K562 (cell line): ENCODE measurements at regions not wholly inside any gene's neighbourhood (a gene's known extent, or its start where the extent isn't known, plus 50 kb on each side); places are given as distances from the start of the nearest gene placed in this dataset.

Experiments
- ATAC-seq: fragments of 200-7000 bp; cut with Tn5 transposase; 3 replicates; pipeline ENCODE4 v1.9.1; 2020; ENCODE audit warnings: moderate library complexity
- BruUV-seq: library from RNA; stranded (reverse); fragments of 400-500 nt; replicated peaks from 2 replicates; lab custom pipeline; 2021; lab: Mats Ljungman, UMichigan
- CTCF ChIA-PET: fragments of 300-600 bp; formaldehyde crosslinking; extraction: SDS; loops from one replicate; lab custom pipeline; 2021; ENCODE audit warnings: low intra/inter-chr PET ratio; lab: Yijun Ruan, JAX
- POLR2A ChIA-PET: fragments of 300-600, 350-650 bp; sonication (Branson Sonifier 250); formaldehyde crosslinking; extraction: SDS; loops from one replicate; lab custom pipeline; 2021; ENCODE audit warnings: antibody characterized with exemption, inconsistent platforms; lab: Yijun Ruan, JAX
- DNase-seq, 4 experiments: peaks; one replicate each; pipeline versions ENCODE4 v3.0.0 to v3.0.0-alpha.2; 2011 to 2018; ENCODE audit warnings: low spot score in 3 of 4, mixed read lengths in 3 of 4; ENCODE audit errors: extremely low read depth in 1 of 4
- FAIRE-seq: peaks from 2 replicates; lab custom pipeline; 2011; peaks lifted over from hg19 to GRCh38; lab: Jason Lieb, UNC
- H2AFZ ChIP-seq: 2 replicates; pipeline ENCODE4 v1.6.0; 2011; ENCODE audit warnings: low read depth, low read length, control low read depth, inconsistent platforms
- H3K27ac ChIP-seq: fragments of 200-600 bp; 3 replicates; pipeline ENCODE4 v1.8.0; 2011; ENCODE audit warnings: low read depth, mild to moderate bottlenecking, control low read depth, inconsistent platforms, low read length, moderate library complexity, mixed read lengths; ENCODE audit errors: extremely low read depth
- H3K27me3 ChIP-seq, 2 experiments: fragments of 300-600 bp in 1 of 2; 2 replicates in 1 of 2; 3 replicates in 1 of 2; pipeline versions ENCODE4 v1.6.0 to v1.8.0; 2011; ENCODE audit warnings: inconsistent platforms in 2 of 2, low read length in 2 of 2, mild to moderate bottlenecking in 1 of 2, mixed read lengths in 1 of 2, moderate library complexity in 1 of 2; ENCODE audit not compliant: control insufficient read depth in 2 of 2, insufficient read depth in 2 of 2
- H3K36me3 ChIP-seq: fragments of 300-600 bp; 3 replicates; pipeline ENCODE4 v1.8.0; 2011; ENCODE audit warnings: mild to moderate bottlenecking, low read length, inconsistent platforms; ENCODE audit not compliant: control insufficient read depth, insufficient read depth
- H3K4me1 ChIP-seq, 2 experiments: fragments of 200-600 bp in 1 of 2; replicated peaks in 1 of 2; 2 replicates in 1 of 2; 3 replicates in 1 of 2; pipeline versions ENCODE4 v1.5.1 to v1.8.0; 2011; ENCODE audit warnings: inconsistent platforms in 2 of 2, low read length in 2 of 2, mild to moderate bottlenecking in 1 of 2, mixed read lengths in 1 of 2, moderate library complexity in 1 of 2; ENCODE audit not compliant: control insufficient read depth in 2 of 2, insufficient read depth in 2 of 2
- H3K4me2 ChIP-seq: 2 replicates; pipeline ENCODE4 v1.6.1; 2011; ENCODE audit warnings: low read length, control low read depth, inconsistent platforms, mixed read lengths; ENCODE audit not compliant: insufficient read depth
- H3K4me3 ChIP-seq: fragments of 200-600 bp; sonication (generic), shearing (Covaris generic); 2 replicates; pipeline ENCODE4 v1.5.1; 2016; ENCODE audit warnings: control low read depth, inconsistent platforms
- H3K79me2 ChIP-seq: fragments of 200-600 bp; 3 replicates; pipeline ENCODE4 v1.8.0; 2011; ENCODE audit warnings: low read length, inconsistent platforms; ENCODE audit not compliant: control insufficient read depth, insufficient read depth
- H3K9ac ChIP-seq, 2 experiments: 2 replicates each; pipeline versions ENCODE4 v1.6.0 to v1.6.1; 2011; ENCODE audit warnings: low read depth in 2 of 2, low read length in 2 of 2, control low read depth in 1 of 2, inconsistent platforms in 1 of 2, mild to moderate bottlenecking in 1 of 2, mixed read lengths in 1 of 2; ENCODE audit not compliant: insufficient read depth in 1 of 2
- H3K9me1 ChIP-seq: one replicate; pipeline ENCODE4 v1.6.0; 2011; ENCODE audit warnings: inconsistent platforms, mild to moderate bottlenecking, low read length, moderate library complexity; ENCODE audit not compliant: control insufficient read depth, insufficient read depth
- H3K9me3 ChIP-seq: replicated peaks from 2 replicates; pipeline ENCODE4 v1.5.1; 2011; ENCODE audit warnings: low read depth, low read length, inconsistent platforms; ENCODE audit not compliant: control insufficient read depth, insufficient read depth
- H4K20me1 ChIP-seq: replicated peaks from 2 replicates; pipeline ENCODE4 v1.6.1; 2011; ENCODE audit warnings: low read length, inconsistent platforms, mixed read lengths; ENCODE audit not compliant: control insufficient read depth, insufficient read depth
- FOXJ3 ChIP-seq: sonication (generic); formaldehyde crosslinking; IDR thresholded peaks from 2 replicates; pipeline ENCODE4 v1.4.0; 2020; ENCODE audit warnings: mild to moderate bottlenecking, missing genetic modification reagents
- HNRNPLL ChIP-seq: fragments of 200-400 bp; formaldehyde crosslinking; IDR thresholded peaks from 2 replicates; pipeline ENCODE4 v1.6.1; 2017; ENCODE audit warnings: low read length, low read depth, mild to moderate bottlenecking; ENCODE audit not compliant: poor library complexity, severe bottlenecking
- HNRNPUL1 ChIP-seq: fragments of 200-400 bp; formaldehyde crosslinking; IDR thresholded peaks from 2 replicates; pipeline ENCODE4 v1.6.1; 2017; ENCODE audit warnings: low read length
- SNRNP70 ChIP-seq: fragments of 200-400 bp; formaldehyde crosslinking; optimal IDR thresholded peaks from 2 replicates; pipeline ENCODE3; 2017; ENCODE audit warnings: low read depth, low read length
- ZNF239 ChIP-seq: fragments of 250-450 bp; sonication (Bioruptor Pico); IDR thresholded peaks from 2 replicates; pipeline ENCODE4 v1.4.0; 2020; ENCODE audit warnings: mild to moderate bottlenecking
- ZSCAN29 ChIP-seq: fragments of 450-650 bp; IDR thresholded peaks from 2 replicates; pipeline ENCODE4 v1.6.1; 2017
- WGBS: fragments of 100-300 bp; shearing (Covaris generic); methylation state at CpG from one replicate; pipeline ENCODE4 v1.1.6; 2016; ENCODE audit warnings: low coverage, mixed read lengths; ENCODE audit not compliant: insufficient coverage; ENCODE audit errors: missing lambda C conversion rate; 5-methylcytosine and 5-hydroxymethylcytosine counted together
- in situ Hi-C: fragments of 300-500 bp; cut with MboI; formaldehyde crosslinking; loops from 4 replicates; pipeline ENCODE4 v1.15.0; 2018; ENCODE audit warnings: inconsistent platforms, mixed read lengths
- intact Hi-C: fragments of 100-400 bp; cut with micrococcal nuclease; formaldehyde crosslinking; loops from 2 replicates; pipeline ENCODE4 v1.14.2; 2022
- TF ChIP-seq, protein P1 (sequence below), 2 experiments: IDR thresholded peaks; 2 replicates each; pipeline ENCODE4 v1.6.1; 2012; ENCODE audit warnings: improper control_type of control experiment in 2 of 2, low read depth in 2 of 2, low read length in 2 of 2, borderline replicate concordance in 1 of 2
- TF ChIP-seq, protein P2 (sequence below), 2 experiments: fragments of 450-650 bp; IDR thresholded peaks; 2 replicates each; pipeline ENCODE4 v1.6.1; 2016
- TF ChIP-seq, protein P3 (sequence below): sonication (generic); formaldehyde crosslinking; IDR thresholded peaks from 2 replicates; pipeline ENCODE4 v1.8.0; 2022; ENCODE audit warnings: mild to moderate bottlenecking, missing genetic modification reagents

DNA sequence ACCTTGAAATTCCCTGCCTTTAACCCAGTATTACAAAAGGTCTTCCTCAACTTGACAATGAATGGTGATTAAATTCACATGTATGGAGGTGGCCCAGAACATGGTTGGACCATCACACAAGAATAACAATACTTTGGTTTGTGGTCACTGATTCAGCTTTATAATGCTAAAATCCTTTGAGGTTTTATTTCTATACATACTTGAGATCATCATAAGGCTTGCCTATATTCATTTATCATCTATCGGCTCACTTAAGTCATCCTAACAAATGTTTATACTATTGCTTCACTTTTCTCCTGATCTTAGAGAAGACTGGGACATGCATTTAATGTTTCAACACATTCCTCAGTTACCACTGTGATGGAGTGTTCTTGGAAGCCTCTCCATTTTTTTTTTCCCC is 191.3 kb downstream of the DMAC1 start:
- DNase-seq (no peak), ATAC-seq (no peak), FAIRE-seq (no peak)
- TF ChIP-seq FOXJ3 (CRISPR knock-in tag) = no peak
- TF ChIP-seq, protein P1, sequence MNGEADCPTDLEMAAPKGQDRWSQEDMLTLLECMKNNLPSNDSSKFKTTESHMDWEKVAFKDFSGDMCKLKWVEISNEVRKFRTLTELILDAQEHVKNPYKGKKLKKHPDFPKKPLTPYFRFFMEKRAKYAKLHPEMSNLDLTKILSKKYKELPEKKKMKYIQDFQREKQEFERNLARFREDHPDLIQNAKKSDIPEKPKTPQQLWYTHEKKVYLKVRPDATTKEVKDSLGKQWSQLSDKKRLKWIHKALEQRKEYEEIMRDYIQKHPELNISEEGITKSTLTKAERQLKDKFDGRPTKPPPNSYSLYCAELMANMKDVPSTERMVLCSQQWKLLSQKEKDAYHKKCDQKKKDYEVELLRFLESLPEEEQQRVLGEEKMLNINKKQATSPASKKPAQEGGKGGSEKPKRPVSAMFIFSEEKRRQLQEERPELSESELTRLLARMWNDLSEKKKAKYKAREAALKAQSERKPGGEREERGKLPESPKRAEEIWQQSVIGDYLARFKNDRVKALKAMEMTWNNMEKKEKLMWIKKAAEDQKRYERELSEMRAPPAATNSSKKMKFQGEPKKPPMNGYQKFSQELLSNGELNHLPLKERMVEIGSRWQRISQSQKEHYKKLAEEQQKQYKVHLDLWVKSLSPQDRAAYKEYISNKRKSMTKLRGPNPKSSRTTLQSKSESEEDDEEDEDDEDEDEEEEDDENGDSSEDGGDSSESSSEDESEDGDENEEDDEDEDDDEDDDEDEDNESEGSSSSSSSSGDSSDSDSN (IDR thresholded peaks at IDR 0.05; ENCODE audit: borderline replicate concordance in 1 of 2, low read depth in 2 of 2, low read length in 2 of 2) = no peak
- no peak for TF ChIP-seq ZSCAN29
- no peak for TF ChIP-seq HNRNPLL
- no peak for TF ChIP-seq ZNF239 (CRISPR knock-in tag)
- TF ChIP-seq, protein P2, sequence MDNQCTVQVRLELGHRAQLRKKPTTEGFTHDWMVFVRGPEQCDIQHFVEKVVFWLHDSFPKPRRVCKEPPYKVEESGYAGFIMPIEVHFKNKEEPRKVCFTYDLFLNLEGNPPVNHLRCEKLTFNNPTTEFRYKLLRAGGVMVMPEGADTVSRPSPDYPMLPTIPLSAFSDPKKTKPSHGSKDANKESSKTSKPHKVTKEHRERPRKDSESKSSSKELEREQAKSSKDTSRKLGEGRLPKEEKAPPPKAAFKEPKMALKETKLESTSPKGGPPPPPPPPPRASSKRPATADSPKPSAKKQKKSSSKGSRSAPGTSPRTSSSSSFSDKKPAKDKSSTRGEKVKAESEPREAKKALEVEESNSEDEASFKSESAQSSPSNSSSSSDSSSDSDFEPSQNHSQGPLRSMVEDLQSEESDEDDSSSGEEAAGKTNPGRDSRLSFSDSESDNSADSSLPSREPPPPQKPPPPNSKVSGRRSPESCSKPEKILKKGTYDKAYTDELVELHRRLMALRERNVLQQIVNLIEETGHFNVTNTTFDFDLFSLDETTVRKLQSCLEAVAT (IDR thresholded peaks at IDR 0.05) = no peak
- TF ChIP-seq HNRNPUL1 = no peak
- TF ChIP-seq, protein P3, sequence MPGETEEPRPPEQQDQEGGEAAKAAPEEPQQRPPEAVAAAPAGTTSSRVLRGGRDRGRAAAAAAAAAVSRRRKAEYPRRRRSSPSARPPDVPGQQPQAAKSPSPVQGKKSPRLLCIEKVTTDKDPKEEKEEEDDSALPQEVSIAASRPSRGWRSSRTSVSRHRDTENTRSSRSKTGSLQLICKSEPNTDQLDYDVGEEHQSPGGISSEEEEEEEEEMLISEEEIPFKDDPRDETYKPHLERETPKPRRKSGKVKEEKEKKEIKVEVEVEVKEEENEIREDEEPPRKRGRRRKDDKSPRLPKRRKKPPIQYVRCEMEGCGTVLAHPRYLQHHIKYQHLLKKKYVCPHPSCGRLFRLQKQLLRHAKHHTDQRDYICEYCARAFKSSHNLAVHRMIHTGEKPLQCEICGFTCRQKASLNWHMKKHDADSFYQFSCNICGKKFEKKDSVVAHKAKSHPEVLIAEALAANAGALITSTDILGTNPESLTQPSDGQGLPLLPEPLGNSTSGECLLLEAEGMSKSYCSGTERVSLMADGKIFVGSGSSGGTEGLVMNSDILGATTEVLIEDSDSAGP = no peak
- TF ChIP-seq SNRNP70 = no peak
- Histone ChIP-seq H3K79me2 (no peaks in the 10 kb centered on the region), H3K4me3 (no peak overlapping the region), H3K27me3 (no peaks in the 10 kb centered on the region), H4K20me1 (no peaks in the 10 kb centered on the region), H3K9me1 (no peaks in the 10 kb centered on the region), H3K27ac (no peak overlapping the region), H3K36me3 (no peaks in the 10 kb centered on the region), H3K4me1 (no peaks in the 10 kb centered on the region), H2AFZ (no peak overlapping the region), H3K9ac (no peak overlapping the region), H3K9me3 (no peaks in the 10 kb centered on the region), H3K4me2 (no peak overlapping the region)
- intact Hi-C loops = no loop called here
- 17% methylated on average over 1 of the region's 1 CpG for WGBS
- CTCF ChIA-PET = no interaction called here
- no TSS peak for BruUV-seq
- in situ Hi-C loops = no loop called here
- POLR2A ChIA-PET = no interaction called here
